H1 (cell line): ENCODE measurements at regions not wholly inside any gene's neighbourhood (a gene's known extent, or its start where the extent isn't known, plus 50 kb on each side); places are given as distances from the start of the nearest gene placed in this dataset.

ENCODE experiments used
- CTCF ChIA-PET: fragments of 300-600 bp; sonication (Branson Sonifier 250); formaldehyde crosslinking; loops from one replicate; lab custom pipeline; 2021; ENCODE audit not compliant: partially characterized antibody; lab: Charles Lee
- POLR2A ChIA-PET: fragments of 300-600 bp; sonication (Branson Sonifier 250); formaldehyde crosslinking; loops from one replicate; lab custom pipeline; 2021; ENCODE audit warnings: inconsistent platforms; ENCODE audit not compliant: partially characterized antibody; lab: Charles Lee
- DNase-seq, 2 experiments: peaks; one replicate each; pipeline versions ENCODE4 v3.0.0 to v3.0.0-alpha.2; 2010 to 2022; ENCODE audit warnings: low spot score in 2 of 2, low read depth in 1 of 2, mixed read lengths in 1 of 2
- FAIRE-seq: peaks from 2 replicates; lab custom pipeline; 2011; peaks lifted over from hg19 to GRCh38; lab: Jason Lieb, UNC
- H2AFZ ChIP-seq: 2 replicates; pipeline ENCODE4 v1.8.1; 2012; ENCODE audit warnings: low read length, inconsistent platforms
- H2AK5ac ChIP-seq: 2 replicates; pipeline ENCODE4 v1.6.1; 2013; ENCODE audit warnings: low read depth, low read length
- H2BK120ac ChIP-seq: replicated peaks from 2 replicates; pipeline ENCODE3; 2013; ENCODE audit warnings: low read depth, low read length, inconsistent platforms
- H2BK12ac ChIP-seq: 2 replicates; pipeline ENCODE4 v1.6.1; 2013; ENCODE audit warnings: low read depth, low read length
- H2BK15ac ChIP-seq: 2 replicates; pipeline ENCODE4 v1.6.1; 2013; ENCODE audit warnings: low read length
- H2BK20ac ChIP-seq: 2 replicates; pipeline ENCODE4 v1.6.1; 2013; ENCODE audit warnings: low read length
- H2BK5ac ChIP-seq: 2 replicates; pipeline ENCODE4 v1.6.1; 2013; ENCODE audit warnings: low read depth, low read length
- H3K14ac ChIP-seq: 2 replicates; pipeline ENCODE4 v1.6.1; 2013; ENCODE audit warnings: inconsistent platforms; ENCODE audit not compliant: insufficient read length
- H3K18ac ChIP-seq: 2 replicates; pipeline ENCODE4 v1.6.1; 2013; ENCODE audit warnings: low read length; ENCODE audit errors: extremely low read depth
- H3K23ac ChIP-seq: 2 replicates; pipeline ENCODE4 v1.6.1; 2013; ENCODE audit warnings: inconsistent platforms; ENCODE audit not compliant: insufficient read length
- H3K23me2 ChIP-seq: 2 replicates; pipeline ENCODE4 v1.6.1; 2013; ENCODE audit warnings: low read depth, low read length
- H3K27ac ChIP-seq: 2 replicates; pipeline ENCODE4 v1.6.1; 2011; ENCODE audit warnings: low read depth, low read length, inconsistent platforms
- H3K27me3 ChIP-seq, 4 experiments: replicated peaks in 1 of 4; 1 replicate in 1 of 4; 2 replicates in 3 of 4; pipeline versions ENCODE4 v1.6.1 to v1.8.1; 2011 to 2013; ENCODE audit warnings: low read length in 3 of 4, mild to moderate bottlenecking in 3 of 4, inconsistent platforms in 2 of 4, mixed read lengths in 2 of 4, moderate library complexity in 1 of 4; ENCODE audit not compliant: control insufficient read depth in 3 of 4, insufficient read depth in 3 of 4; ENCODE audit errors: extremely low read depth in 1 of 4
- H3K36me3 ChIP-seq, 4 experiments: 2 replicates each; pipeline versions ENCODE4 v1.6.1 to v1.8.1; 2011 to 2013; ENCODE audit warnings: mild to moderate bottlenecking in 4 of 4, low read length in 3 of 4, moderate library complexity in 2 of 4, control low read depth in 1 of 4, inconsistent platforms in 1 of 4; ENCODE audit not compliant: insufficient read depth in 4 of 4, control insufficient read depth in 2 of 4
- H3K4ac ChIP-seq: replicated peaks from 2 replicates; pipeline ENCODE3; 2013; ENCODE audit warnings: low read length, low read depth, mixed read lengths, inconsistent platforms; ENCODE audit not compliant: insufficient read length
- H3K4me1 ChIP-seq, 4 experiments: replicated peaks in 1 of 4; 1 replicate in 1 of 4; 2 replicates in 3 of 4; pipeline versions ENCODE4 v1.6.1 to v1.8.1; 2011 to 2013; ENCODE audit warnings: low read length in 3 of 4, inconsistent platforms in 2 of 4, mixed read lengths in 1 of 4; ENCODE audit not compliant: insufficient read depth in 4 of 4, control insufficient read depth in 3 of 4
- H3K4me2 ChIP-seq, 2 experiments: 2 replicates each; pipeline versions ENCODE4 v1.6.1 to v1.8.1; 2011 to 2013; ENCODE audit warnings: low read depth in 2 of 2, low read length in 2 of 2, control low read depth in 1 of 2, inconsistent platforms in 1 of 2, mild to moderate bottlenecking in 1 of 2; ENCODE audit not compliant: insufficient read depth in 1 of 2
- H3K4me3 ChIP-seq, 4 experiments: fragments of 200-600, 300-600 bp in 1 of 4; sonication (generic), shearing (Covaris generic), sonication (Bioruptor Twin) in 1 of 4; 2 replicates each; pipeline versions ENCODE4 v1.5.1 to v1.8.1; 2011 to 2016; ENCODE audit warnings: low read length in 4 of 4, low read depth in 3 of 4, control low read depth in 2 of 4, inconsistent platforms in 2 of 4, mild to moderate bottlenecking in 2 of 4, mixed read lengths in 1 of 4, moderate library complexity in 1 of 4; ENCODE audit not compliant: insufficient read depth in 2 of 4; ENCODE audit errors: extremely low read depth in 1 of 4
- H3K56ac ChIP-seq: replicated peaks from 2 replicates; pipeline ENCODE3; 2013; ENCODE audit warnings: low read depth, mild to moderate bottlenecking, mixed read lengths, low read length, inconsistent platforms; ENCODE audit not compliant: insufficient read length
- H3K79me1 ChIP-seq: 2 replicates; pipeline ENCODE4 v1.6.1; 2013; ENCODE audit warnings: low read depth, low read length, control low read depth
- H3K79me2 ChIP-seq, 2 experiments: 2 replicates each; pipeline versions ENCODE4 v1.6.1 to v1.8.1; 2012 to 2013; ENCODE audit warnings: low read length in 2 of 2, mild to moderate bottlenecking in 2 of 2, inconsistent platforms in 1 of 2; ENCODE audit not compliant: insufficient read depth in 2 of 2, control insufficient read depth in 1 of 2
- H3K9ac ChIP-seq, 4 experiments: replicated peaks in 1 of 4; 1 replicate in 1 of 4; 2 replicates in 3 of 4; pipeline versions ENCODE4 v1.6.1 to v1.8.1; 2011 to 2013; ENCODE audit warnings: low read depth in 3 of 4, low read length in 3 of 4, control low read depth in 2 of 4, mild to moderate bottlenecking in 2 of 4, moderate library complexity in 2 of 4, inconsistent platforms in 1 of 4; ENCODE audit errors: extremely low read depth in 1 of 4
- H3K9me3 ChIP-seq, 2 experiments: 2 replicates each; pipeline versions ENCODE4 v1.6.1 to v1.8.1; 2012 to 2013; ENCODE audit warnings: mild to moderate bottlenecking in 2 of 2, moderate library complexity in 2 of 2, control low read depth in 1 of 2, inconsistent platforms in 1 of 2, low read depth in 1 of 2, low read length in 1 of 2, mixed read lengths in 1 of 2; ENCODE audit not compliant: insufficient read depth in 2 of 2
- H4K20me1 ChIP-seq, 2 experiments: replicated peaks in 1 of 2; 2 replicates each; pipeline versions ENCODE3 to v1.8.1; 2011 to 2013; ENCODE audit warnings: inconsistent platforms in 2 of 2, low read length in 2 of 2, mild to moderate bottlenecking in 1 of 2; ENCODE audit not compliant: insufficient read depth in 2 of 2, control insufficient read depth in 1 of 2
- H4K5ac ChIP-seq: 2 replicates; pipeline ENCODE4 v1.6.1; 2013; ENCODE audit warnings: low read length, low read depth, mixed read lengths, inconsistent platforms; ENCODE audit not compliant: insufficient read length
- H4K8ac ChIP-seq: 2 replicates; pipeline ENCODE4 v1.8.0; 2013; ENCODE audit warnings: mild to moderate bottlenecking, moderate library complexity, low read length, inconsistent platforms; ENCODE audit not compliant: insufficient read depth; ENCODE audit errors: extremely low read depth
- H4K91ac ChIP-seq: replicated peaks from 2 replicates; pipeline ENCODE3; 2013; ENCODE audit warnings: low read length, mixed read lengths, inconsistent platforms; ENCODE audit not compliant: insufficient read length
- CTBP2 ChIP-seq: IDR thresholded peaks from 2 replicates; pipeline ENCODE4 v1.7.0; 2011; ENCODE audit warnings: borderline replicate concordance, mild to moderate bottlenecking, moderate library complexity, mixed read lengths, low read length; ENCODE audit not compliant: insufficient read depth, insufficient read length
- EGR1 ChIP-seq: IDR thresholded peaks from 2 replicates; pipeline ENCODE4 v1.6.1; 2011; ENCODE audit warnings: low read depth, low read length, borderline replicate concordance
- KDM1A ChIP-seq: fragments of 200-600, 300-600 bp; sonication (generic); IDR thresholded peaks from 2 replicates; pipeline ENCODE4 v1.7.1; 2016; ENCODE audit warnings: mild to moderate bottlenecking, low read length, borderline replicate concordance
- POLR2A ChIP-seq, 2 experiments: IDR thresholded peaks; 1 replicate in 1 of 2; 2 replicates in 1 of 2; pipeline ENCODE4 v1.6.1; 2011; ENCODE audit warnings: low read depth in 2 of 2, low read length in 2 of 2, mild to moderate bottlenecking in 2 of 2; ENCODE audit errors: control extremely low read depth in 1 of 2
- RNF2 ChIP-seq: fragments of 200-900, 300-1000 bp; sonication (generic); IDR thresholded peaks from 2 replicates; pipeline ENCODE4 v1.7.1; 2016; ENCODE audit warnings: borderline replicate concordance, low read depth, mild to moderate bottlenecking, antibody characterized with exemption, low read length; ENCODE audit not compliant: poor library complexity, severe bottlenecking; ENCODE audit errors: missing control alignments
- SIN3A ChIP-seq, 2 experiments: IDR thresholded peaks in 1 of 2; conservative IDR thresholded peaks in 1 of 2; 2 replicates each; pipeline ENCODE4 v1.6.1; 2011 to 2012; ENCODE audit warnings: low read length in 2 of 2, improper control_type of control experiment in 1 of 2, low read depth in 1 of 2, mild to moderate bottlenecking in 1 of 2
- SIX5 ChIP-seq: IDR thresholded peaks from 2 replicates; pipeline ENCODE4 v1.6.1; 2011; ENCODE audit warnings: mild to moderate bottlenecking, low read depth, low read length
- TEAD4 ChIP-seq: IDR thresholded peaks from 2 replicates; pipeline ENCODE4 v1.6.1; 2012; ENCODE audit warnings: low read depth, low read length, inconsistent platforms, mixed read lengths
- WGBS, 2 experiments: shearing (Covaris generic) in 1 of 2; methylation state at CpG; one replicate each; pipeline versions ENCODE4 v1.1.6 to v1.1.7; 2013 to 2015; ENCODE audit warnings: low lambda C conversion rate in 2 of 2, mixed read lengths in 2 of 2, inconsistent platforms in 1 of 2, low coverage in 1 of 2, missing lambda C conversion rate in 1 of 2; ENCODE audit not compliant: insufficient replicate concordance in 2 of 2, insufficient coverage in 1 of 2, insufficient read length in 1 of 2; ENCODE audit errors: extremely low coverage in 1 of 2, missing lambda C conversion rate in 1 of 2; 5-methylcytosine and 5-hydroxymethylcytosine counted together

GRCh38 chr12:22797701-22798100, 172.7 kb downstream of the ETNK1 start:
- ChIA-PET CTCF (interaction anchor here (1.4 kb wide), 1 partner anchor 24 kb away, joined by 3 read pairs; no protein-coding TSS in a partner anchor), POLR2A (no interaction called here)
- Histone ChIP-seq H3K23ac (no peak overlapping the region), H3K18ac (no peak overlapping the region), H3K56ac (no peak overlapping the region), H2BK15ac (no peak overlapping the region), H3K36me3 (no peaks in the 10 kb centered on the region), H3K27ac (no peak overlapping the region), H3K79me2 (no peaks in the 10 kb centered on the region), H2AFZ (no peak overlapping the region), H4K5ac (no peak overlapping the region), H2BK12ac (no peak overlapping the region), H4K8ac (no peak overlapping the region), H3K23me2 (no peaks in the 10 kb centered on the region), H3K27me3 (peaks cover 0 to 1% (median 0%) of the 10 kb centered on the region in 4 experiments; a peak in 1 of 7 replicates), H3K9me3 (no peaks in the 10 kb centered on the region), H3K14ac (no peak overlapping the region), H3K4me1 (peaks cover 0 to 5% (median 0%) of the 10 kb centered on the region in 4 experiments; a peak in 1 of 7 replicates), H3K4me3 (no peak overlapping the region), H4K20me1 (no peaks in the 10 kb centered on the region), H2AK5ac (no peak overlapping the region), H3K4me2 (no peak overlapping the region), H4K91ac (no peak overlapping the region), H3K9ac (no peak overlapping the region), H2BK20ac (no peak overlapping the region), H3K4ac (no peak overlapping the region), H2BK120ac (no peak overlapping the region), H2BK5ac (no peak overlapping the region), H3K79me1 (no peaks in the 10 kb centered on the region)
- 79% methylated on average over 2 of the region's 2 CpGs; no CpG with 5 or more reads in 1 of the 2 experiments for WGBS, 2 experiments
- FAIRE-seq (no peak), DNase-seq (no peak)
- no peak for TF ChIP-seq EGR1
- no peak for TF ChIP-seq CTBP2
- no peak for TF ChIP-seq KDM1A
- no peak for TF ChIP-seq TEAD4
- no peak for TF ChIP-seq SIN3A (conservative IDR thresholded peaks at IDR 0.05 in 1 of 2, IDR thresholded peaks at IDR 0.05 in 1 of 2; ENCODE audit: low read depth in 1 of 2, low read length in 2 of 2)
- TF ChIP-seq SIX5: no peak
- no peak for TF ChIP-seq POLR2A (IDR thresholded peaks at IDR 0.05; ENCODE audit: control extremely low read depth in 1 of 2, low read depth in 2 of 2, low read length in 2 of 2)
- TF ChIP-seq RNF2: no peak
